ENCODE measurements at regions not wholly inside any gene's neighbourhood (a gene's known extent, or its start where the extent isn't known, plus 50 kb on each side); places are given as distances from the start of the nearest gene placed in this dataset.

- TF ChIP-seq POLR2AphosphoS5 (IDR thresholded peaks at IDR 0.05; ENCODE audit: low read depth, low read length) = no peak
- no peak for TF ChIP-seq REST (IDR thresholded peaks at IDR 0.05; ENCODE audit: insufficient read depth in 1 of 2, low read depth in 2 of 2, low read length in 2 of 2)
- TF ChIP-seq TAF1 (IDR thresholded peaks at IDR 0.05; ENCODE audit: borderline replicate concordance, insufficient read depth, low read length) = no peak
Measured at GRCh38 chr5:102077920-102078319, 218.2 kb downstream of the SLCO4C1 start.
